Tibial nerve (tissue), 4 donors: ENCODE measurements at regions not wholly inside any gene's neighbourhood (a gene's known extent, or its start where the extent isn't known, plus 50 kb on each side); places are given as distances from the start of the nearest gene placed in this dataset.
A peak's percentile ranks its signal among the peaks of the same experiment; 100 is the strongest.
"Not testable (repeated sequence)": the region's sequence is repeated elsewhere in the genome, so short reads cannot be mapped to it uniquely, and the experiment has no call there.

Experiments used
- DNase-seq, 2 donors: peaks; one replicate each; pipeline ENCODE4 v3.0.0-alpha.2; 2019; ENCODE audit warnings: low spot score in 2 of 2
- H3K27ac ChIP-seq, 4 donors: fragments of 200-600 bp; sonication (generic) in 3 of 4; one replicate each; pipeline ENCODE4 v1.5.1; 2017 to 2019; ENCODE audit warnings: mild to moderate bottlenecking in 1 of 4
- H3K27me3 ChIP-seq, 2 donors: fragments of 200-600 bp; sonication (generic) in 1 of 2; one replicate each; pipeline versions ENCODE4 v1.5.1 to v1.6.0; 2017 to 2019
- H3K36me3 ChIP-seq, 3 donors: fragments of 200-600 bp; sonication (generic); one replicate each; pipeline ENCODE4 v1.5.1; 2018 to 2019
- H3K4me1 ChIP-seq, 4 donors: fragments of 200-600 bp; sonication (generic) in 3 of 4; one replicate each; pipeline ENCODE4 v1.5.1; 2017 to 2019
- H3K4me3 ChIP-seq, 4 donors: fragments of 200-600 bp; sonication (generic) in 3 of 4; one replicate each; pipeline ENCODE4 v1.5.1; 2017 to 2019; ENCODE audit warnings: mild to moderate bottlenecking in 1 of 4, moderate library complexity in 1 of 4
- H3K9me3 ChIP-seq, 4 donors: fragments of 200-600 bp; sonication (generic) in 3 of 4; one replicate each; pipeline ENCODE4 v1.5.1; 2017 to 2019
- CTCF ChIP-seq, 5 experiments: fragments of 200-600 bp in 3 of 5; fragments of 450-650 bp in 2 of 5; sonication (generic) in 3 of 5; IDR thresholded peaks; one replicate each; pipeline ENCODE4 v1.5.1; 2016 to 2019; ENCODE audit warnings: antibody characterized with exemption in 5 of 5, mild to moderate bottlenecking in 3 of 5, moderate library complexity in 2 of 5
- EP300 ChIP-seq, 2 donors: sonication (generic); formaldehyde crosslinking; IDR thresholded peaks; one replicate each; pipeline ENCODE4 v1.6.1; 2017; ENCODE audit warnings: antibody characterized with exemption in 2 of 2, mild to moderate bottlenecking in 1 of 2
- POLR2A ChIP-seq, 2 donors: fragments of 450-650 bp; IDR thresholded peaks; one replicate each; pipeline ENCODE4 v1.6.1; 2017; ENCODE audit warnings: antibody characterized with exemption in 2 of 2, mild to moderate bottlenecking in 2 of 2, moderate library complexity in 2 of 2
- WGBS, 2 donors: methylation state at CpG; one replicate each; pipeline ENCODE4 v1.1.5; 2018; 5-methylcytosine and 5-hydroxymethylcytosine counted together

DNA sequence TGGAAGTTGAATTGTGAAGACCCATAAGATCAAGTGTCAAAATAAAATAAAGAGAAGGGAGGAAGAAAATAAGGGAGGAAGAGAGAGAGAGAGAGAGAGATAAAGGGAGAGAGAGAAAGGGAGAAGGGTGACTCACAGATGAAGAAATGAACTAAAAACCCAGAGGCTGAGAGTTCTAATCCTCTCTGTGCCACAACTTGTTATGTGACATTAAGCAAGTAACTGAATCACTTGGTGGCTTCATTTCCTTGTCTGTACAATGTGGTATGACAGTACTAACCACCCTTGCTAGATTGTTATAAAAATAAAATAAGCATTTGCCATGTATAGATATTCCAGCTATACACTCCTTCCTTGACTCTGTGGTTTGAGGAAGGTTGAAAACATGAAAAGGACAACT lies 189.0 kb upstream of the FRMD6 start:
- DNase-seq, result no peak
- no peak overlapping the region for H3K4me3 ChIP-seq
- H3K27ac ChIP-seq, result no peak overlapping the region
- H3K27me3 ChIP-seq, result no peaks in the 10 kb centered on the region
- H3K36me3 ChIP-seq, result no peaks in the 10 kb centered on the region
- no peaks in the 10 kb centered on the region for H3K4me1 ChIP-seq
- no peaks in the 10 kb centered on the region for H3K9me3 ChIP-seq
- TF ChIP-seq CTCF (IDR thresholded peaks at IDR 0.05) (no peak), EP300 (IDR thresholded peaks at IDR 0.05) (no peak), POLR2A (IDR thresholded peaks at IDR 0.05) (no peak)

DNA sequence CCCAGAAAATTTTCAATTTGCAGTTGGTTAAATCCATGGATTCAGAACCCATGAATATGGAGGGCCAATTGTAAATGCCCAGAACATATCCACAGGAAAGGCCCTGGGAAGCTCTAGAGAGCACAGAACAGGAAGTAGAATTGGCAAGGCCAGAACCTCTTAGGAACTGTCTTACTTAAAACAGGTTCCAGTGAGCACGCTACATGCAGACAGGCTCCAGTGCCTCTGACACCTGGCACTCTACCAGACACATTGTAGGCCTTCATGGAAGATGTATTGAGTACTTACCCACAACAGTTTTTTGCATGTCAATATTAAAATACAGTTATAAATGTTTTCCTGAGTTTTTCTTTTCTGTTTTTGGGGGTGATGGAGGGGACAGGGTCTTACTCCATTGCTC lies 188.2 kb upstream of the FRMD6 start:
- Histone ChIP-seq H3K27me3 (no peaks in the 10 kb centered on the region), H3K27ac (no peak overlapping the region), H3K4me3 (no peak overlapping the region), H3K4me1 (no peaks in the 10 kb centered on the region), H3K9me3 (no peaks in the 10 kb centered on the region), H3K36me3 (no peaks in the 10 kb centered on the region)
- 88 to 94% methylated on average over 1 of the region's 1 CpG for WGBS, 2 donors
- DNase-seq, result no peak
- TF ChIP-seq EP300 (IDR thresholded peaks at IDR 0.05) (no peak), CTCF (IDR thresholded peaks at IDR 0.05) (no peak), POLR2A (IDR thresholded peaks at IDR 0.05) (no peak)

DNA sequence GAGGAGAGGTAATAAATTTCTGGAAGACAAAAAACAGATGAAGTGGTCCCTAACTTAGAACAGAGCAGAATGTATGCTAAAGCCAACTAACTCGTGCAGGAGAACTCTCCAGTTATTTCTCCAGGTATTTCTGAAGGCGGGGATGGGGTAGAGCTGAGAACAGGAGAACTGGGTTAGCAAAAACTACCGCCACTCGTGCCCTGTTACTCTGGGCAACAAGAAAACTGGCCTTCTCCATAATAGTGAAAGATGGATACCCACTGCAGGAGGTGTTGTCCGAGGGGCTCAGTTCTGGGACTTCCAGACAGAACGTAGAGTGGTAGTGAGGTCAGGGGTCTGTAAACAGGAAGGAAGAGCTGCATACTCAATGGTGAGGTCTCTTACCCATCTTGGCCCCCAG lies 187.3 kb upstream of the FRMD6 start:
- no peaks in the 10 kb centered on the region for H3K36me3 ChIP-seq
- no peak overlapping the region for H3K4me3 ChIP-seq
- no peaks in the 10 kb centered on the region for H3K27me3 ChIP-seq
- no peak overlapping the region for H3K27ac ChIP-seq
- no peaks in the 10 kb centered on the region for H3K4me1 ChIP-seq
- TF ChIP-seq CTCF (IDR thresholded peaks at IDR 0.05), result no peak
- TF ChIP-seq POLR2A (IDR thresholded peaks at IDR 0.05), result no peak
- TF ChIP-seq EP300 (IDR thresholded peaks at IDR 0.05), result no peak
- H3K9me3 ChIP-seq, result no peaks in the 10 kb centered on the region
- WGBS, 2 donors, result 90 to 93% methylated on average over 6 of the region's 6 CpGs
- DNase-seq, result no peak

DNA sequence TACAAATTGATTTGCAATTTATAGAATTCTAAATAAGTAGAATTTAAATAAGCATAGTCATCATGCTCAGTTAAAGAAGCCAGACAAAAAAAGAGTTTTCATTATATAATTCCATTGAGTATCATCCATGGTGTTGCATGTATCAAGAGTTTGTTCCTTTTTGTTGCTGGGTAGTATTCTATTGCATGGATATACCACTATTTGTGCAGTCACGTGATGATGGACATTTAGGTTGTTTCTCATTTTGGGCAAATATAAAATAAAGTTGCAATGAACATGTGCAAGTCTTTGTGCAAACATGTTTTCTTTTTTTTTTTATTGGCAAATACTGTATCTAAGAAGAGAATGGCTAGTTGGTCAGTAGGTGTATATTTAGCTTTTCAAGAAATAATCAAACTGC lies 186.2 kb upstream of the FRMD6 start:
- Histone ChIP-seq H3K36me3 (no peaks in the 10 kb centered on the region), H3K4me1 (no peaks in the 10 kb centered on the region), H3K27me3 (no peaks in the 10 kb centered on the region), H3K9me3 (no peaks in the 10 kb centered on the region), H3K27ac (no peak overlapping the region), H3K4me3 (no peak overlapping the region)
- TF ChIP-seq POLR2A (IDR thresholded peaks at IDR 0.05) (no peak), EP300 (IDR thresholded peaks at IDR 0.05) (no peak)
- DNase-seq, result no peak
- WGBS, 2 donors, result 93 to 96% methylated on average over 1 of the region's 1 CpG

- DNase-seq, H3K4me1 ChIP-seq, H3K27me3 ChIP-seq, H3K9me3 ChIP-seq, H3K36me3 ChIP-seq, H3K27ac ChIP-seq, H3K4me3 ChIP-seq: not testable (repeated sequence)
- 96 to 97% methylated on average over 22 of the region's 23 CpGs for WGBS, 2 donors
Observed at GRCh38 chr14:51467392-51467791, 184.3 kb upstream of the FRMD6 start.

DNA sequence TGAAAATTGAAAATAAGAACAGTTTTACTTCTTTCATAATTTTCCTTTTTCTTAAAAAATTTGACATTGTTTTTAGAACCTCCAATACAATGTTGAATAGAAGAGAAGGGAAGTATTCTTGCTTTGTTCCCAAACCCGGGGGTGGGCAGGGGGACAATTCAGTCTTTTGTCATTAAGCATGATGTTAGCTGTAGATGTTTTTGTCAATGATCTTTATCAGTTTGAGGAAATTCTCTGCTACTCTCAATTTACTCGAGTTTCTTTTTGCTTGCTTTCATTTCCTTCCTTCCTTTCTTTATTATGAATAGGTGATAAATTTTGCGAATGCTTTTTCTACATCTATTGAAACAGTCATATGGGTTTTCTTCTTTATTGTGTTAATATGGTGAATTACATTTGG lies 183.2 kb upstream of the FRMD6 start:
- Histone ChIP-seq H3K4me3 (no peak overlapping the region), H3K36me3 (no peaks in the 10 kb centered on the region), H3K27me3 (no peaks in the 10 kb centered on the region), H3K27ac (peak overlapping the region in 1 of 4 donors; percentile 4), H3K9me3 (no peaks in the 10 kb centered on the region), H3K4me1 (peaks cover 0 to 8% (median 0%) of the 10 kb centered on the region in 4 donors)
- 48 to 51% methylated on average over 3 of the region's 3 CpGs for WGBS, 2 donors
- TF ChIP-seq POLR2A (IDR thresholded peaks at IDR 0.05) (no peak), EP300 (IDR thresholded peaks at IDR 0.05) (no peak), CTCF (IDR thresholded peaks at IDR 0.05) (no peak)
- no peak for DNase-seq
